KMS-11 (cell line): ENCODE measurements at regions not wholly inside any gene's neighbourhood (a gene's known extent, or its start where the extent isn't known, plus 50 kb on each side); places are given as distances from the start of the nearest gene placed in this dataset.

Source experiments
- H2AFZ ChIP-seq: fragments of 200-600 bp; sonication (generic); 2 replicates; pipeline ENCODE4 v1.6.1; 2016; ENCODE audit warnings: antibody characterized with exemption, mixed run types, low read depth
- H3K27ac ChIP-seq: fragments of 200-600 bp; sonication (generic); 2 replicates; pipeline ENCODE4 v1.6.1; 2016; ENCODE audit warnings: mild to moderate bottlenecking, mixed run types
- H3K27me3 ChIP-seq: fragments of 200-600 bp; sonication (generic); 2 replicates; pipeline ENCODE4 v1.6.1; 2017; ENCODE audit warnings: mild to moderate bottlenecking, low read depth, mixed run types, moderate library complexity; ENCODE audit not compliant: insufficient read depth
- H3K36me3 ChIP-seq: fragments of 200-600 bp; sonication (generic); 2 replicates; pipeline ENCODE4 v1.6.1; 2017; ENCODE audit warnings: mild to moderate bottlenecking, mixed run types; ENCODE audit not compliant: insufficient read depth
- H3K4me1 ChIP-seq: fragments of 200-600 bp; sonication (generic); 2 replicates; pipeline ENCODE4 v1.6.1; 2016; ENCODE audit warnings: mild to moderate bottlenecking, low read depth, mixed run types; ENCODE audit not compliant: poor library complexity, severe bottlenecking
- H3K4me2 ChIP-seq: fragments of 200-600 bp; sonication (generic); 2 replicates; pipeline ENCODE4 v1.7.0; 2016; ENCODE audit warnings: mild to moderate bottlenecking, mixed run types
- H3K4me3 ChIP-seq: fragments of 200-600 bp; sonication (generic); IDR thresholded peaks from 2 replicates; pipeline ENCODE4 v1.6.1; 2017; ENCODE audit warnings: low read depth, low read length, mixed read lengths; ENCODE audit not compliant: insufficient read depth
- H3K79me2 ChIP-seq: fragments of 200-600 bp; sonication (generic); 2 replicates; pipeline ENCODE4 v1.6.1; 2016; ENCODE audit warnings: low read depth, mixed run types; ENCODE audit not compliant: insufficient read depth
- H3K9ac ChIP-seq: fragments of 200-600 bp; sonication (generic); 2 replicates; pipeline ENCODE4 v1.6.1; 2016; ENCODE audit warnings: mild to moderate bottlenecking, mixed run types
- H4K20me1 ChIP-seq: fragments of 200-600 bp; sonication (generic); 2 replicates; pipeline ENCODE4 v1.6.1; 2016; ENCODE audit warnings: mild to moderate bottlenecking, mixed run types; ENCODE audit not compliant: insufficient read depth
- CTCF ChIP-seq: fragments of 200-600 bp; sonication (generic); conservative IDR thresholded peaks from 2 replicates; pipeline ENCODE4 v1.6.1; 2017; ENCODE audit warnings: low read depth, mild to moderate bottlenecking, antibody characterized with exemption, low read length, moderate library complexity, mixed read lengths

GRCh38 chr7:130821864-130822263 lies 87.9 kb upstream of the KLF14 start:
- no peak overlapping the region for H3K4me3 ChIP-seq
- no peaks in the 10 kb centered on the region for H3K27me3 ChIP-seq
- H3K36me3 ChIP-seq = no peaks in the 10 kb centered on the region
- no peaks in the 10 kb centered on the region for H3K79me2 ChIP-seq
- H3K27ac ChIP-seq = no peak overlapping the region
- H2AFZ ChIP-seq = no peak overlapping the region
- no peak overlapping the region for H3K9ac ChIP-seq
- no peak for TF ChIP-seq CTCF
- H4K20me1 ChIP-seq = no peaks in the 10 kb centered on the region
- H3K4me2 ChIP-seq = no peak overlapping the region
- no peaks in the 10 kb centered on the region for H3K4me1 ChIP-seq

GRCh38 chr7:130822642-130823041 lies 88.6 kb upstream of the KLF14 start:
- no peaks in the 10 kb centered on the region for H3K36me3 ChIP-seq
- H2AFZ ChIP-seq = no peak overlapping the region
- H3K4me3 ChIP-seq = no peak overlapping the region
- no peak for TF ChIP-seq CTCF
- no peak overlapping the region for H3K27ac ChIP-seq
- no peaks in the 10 kb centered on the region for H3K27me3 ChIP-seq
- H3K4me2 ChIP-seq = no peak overlapping the region
- H3K4me1 ChIP-seq = no peaks in the 10 kb centered on the region
- H3K79me2 ChIP-seq = no peaks in the 10 kb centered on the region
- H3K9ac ChIP-seq = no peak overlapping the region
- no peaks in the 10 kb centered on the region for H4K20me1 ChIP-seq

DNA sequence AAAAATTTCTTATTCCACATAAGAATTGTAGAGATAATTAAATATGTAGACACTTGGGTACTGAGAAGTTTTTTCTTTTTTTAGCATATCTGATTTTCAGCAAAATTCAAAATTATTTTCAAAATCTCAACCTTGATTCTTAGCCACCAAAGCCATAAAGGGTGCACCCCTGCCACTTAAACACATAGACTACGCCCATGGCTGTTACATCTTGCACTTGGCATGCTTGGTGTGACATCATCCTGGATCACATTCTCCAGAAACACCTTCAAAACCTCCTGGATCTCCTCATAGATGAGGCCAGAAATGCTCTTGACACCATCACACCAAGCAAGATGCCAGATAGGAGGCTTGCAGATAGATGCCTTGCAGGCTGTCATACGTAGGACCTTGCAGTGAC lies 89.1 kb upstream of the KLF14 start:
- no peak overlapping the region for H3K9ac ChIP-seq
- H3K36me3 ChIP-seq = no peaks in the 10 kb centered on the region
- H2AFZ ChIP-seq = no peak overlapping the region
- no peak overlapping the region for H3K4me2 ChIP-seq
- no peak overlapping the region for H3K4me3 ChIP-seq
- H3K4me1 ChIP-seq = no peaks in the 10 kb centered on the region
- TF ChIP-seq CTCF = no peak
- H3K79me2 ChIP-seq = no peaks in the 10 kb centered on the region
- no peaks in the 10 kb centered on the region for H3K27me3 ChIP-seq
- H4K20me1 ChIP-seq = no peaks in the 10 kb centered on the region
- no peak overlapping the region for H3K27ac ChIP-seq

DNA sequence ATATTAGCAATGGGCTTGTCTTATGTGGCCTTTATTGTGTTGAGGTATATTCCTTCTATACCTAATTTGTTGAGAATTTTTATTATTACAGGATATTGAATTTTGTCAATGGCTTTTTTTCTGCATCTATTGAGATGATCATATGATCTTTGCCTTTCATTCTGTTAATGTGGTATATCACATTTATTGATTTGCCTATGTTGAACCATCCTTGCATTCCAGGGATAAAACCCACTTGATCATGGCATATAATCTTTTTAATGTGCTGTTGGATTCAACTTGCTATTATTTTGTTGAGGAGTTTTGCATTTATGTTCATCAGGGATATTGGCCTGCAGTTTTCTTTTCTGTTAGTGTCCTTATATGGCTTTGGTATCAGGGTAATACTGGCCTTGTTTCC lies 91.8 kb upstream of the KLF14 start:
- Histone ChIP-seq H3K27me3 (no peaks in the 10 kb centered on the region), H3K4me3 (no peak overlapping the region), H3K4me1 (no peaks in the 10 kb centered on the region), H3K27ac (no peak overlapping the region), H3K79me2 (no peaks in the 10 kb centered on the region), H3K9ac (no peak overlapping the region), H4K20me1 (no peaks in the 10 kb centered on the region), H2AFZ (no peak overlapping the region), H3K36me3 (no peaks in the 10 kb centered on the region), H3K4me2 (no peak overlapping the region)
- TF ChIP-seq CTCF = no peak

GRCh38 chr7:130829415-130829814 lies 95.4 kb upstream of the KLF14 start:
- Histone ChIP-seq H4K20me1 (no peaks in the 10 kb centered on the region), H3K79me2 (no peaks in the 10 kb centered on the region), H3K27ac (no peak overlapping the region), H3K9ac (no peak overlapping the region), H3K4me1 (no peaks in the 10 kb centered on the region), H3K36me3 (no peaks in the 10 kb centered on the region), H2AFZ (no peak overlapping the region), H3K4me3 (no peak overlapping the region), H3K27me3 (no peaks in the 10 kb centered on the region), H3K4me2 (no peak overlapping the region)
- TF ChIP-seq CTCF = no peak
